Inflammatory macrophage treated with lipopolysaccharide for 1 hour (primary cell): ENCODE measurements at regions not wholly inside any gene's neighbourhood (a gene's known extent, or its start where the extent isn't known, plus 50 kb on each side); places are given as distances from the start of the nearest gene placed in this dataset.

Experiments used
- DNase-seq, 2 donors: peaks; one replicate each; pipeline ENCODE4 v3.0.0-alpha.2; 2020 to 2022

DNA sequence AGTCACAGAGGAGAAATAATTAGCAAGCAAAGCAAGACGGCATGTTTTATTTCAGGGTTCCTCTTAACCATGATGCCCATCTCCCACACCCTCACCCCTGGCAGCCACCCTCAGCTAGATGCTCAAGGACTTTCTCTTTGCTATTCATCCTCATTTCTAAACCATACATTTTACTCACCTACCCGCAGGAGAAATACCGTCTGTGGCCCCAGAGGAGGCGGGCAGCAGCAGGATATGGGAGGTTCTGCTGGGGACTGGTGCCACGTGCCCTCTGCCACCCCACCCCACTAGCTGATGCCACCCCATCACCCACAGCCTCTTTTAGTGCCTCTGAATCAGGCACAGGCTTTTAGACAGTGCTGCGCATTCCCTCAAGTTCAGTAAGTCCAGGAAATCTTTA is 168.7 kb upstream of the ITGB1 start:
- no peak for DNase-seq

DNA sequence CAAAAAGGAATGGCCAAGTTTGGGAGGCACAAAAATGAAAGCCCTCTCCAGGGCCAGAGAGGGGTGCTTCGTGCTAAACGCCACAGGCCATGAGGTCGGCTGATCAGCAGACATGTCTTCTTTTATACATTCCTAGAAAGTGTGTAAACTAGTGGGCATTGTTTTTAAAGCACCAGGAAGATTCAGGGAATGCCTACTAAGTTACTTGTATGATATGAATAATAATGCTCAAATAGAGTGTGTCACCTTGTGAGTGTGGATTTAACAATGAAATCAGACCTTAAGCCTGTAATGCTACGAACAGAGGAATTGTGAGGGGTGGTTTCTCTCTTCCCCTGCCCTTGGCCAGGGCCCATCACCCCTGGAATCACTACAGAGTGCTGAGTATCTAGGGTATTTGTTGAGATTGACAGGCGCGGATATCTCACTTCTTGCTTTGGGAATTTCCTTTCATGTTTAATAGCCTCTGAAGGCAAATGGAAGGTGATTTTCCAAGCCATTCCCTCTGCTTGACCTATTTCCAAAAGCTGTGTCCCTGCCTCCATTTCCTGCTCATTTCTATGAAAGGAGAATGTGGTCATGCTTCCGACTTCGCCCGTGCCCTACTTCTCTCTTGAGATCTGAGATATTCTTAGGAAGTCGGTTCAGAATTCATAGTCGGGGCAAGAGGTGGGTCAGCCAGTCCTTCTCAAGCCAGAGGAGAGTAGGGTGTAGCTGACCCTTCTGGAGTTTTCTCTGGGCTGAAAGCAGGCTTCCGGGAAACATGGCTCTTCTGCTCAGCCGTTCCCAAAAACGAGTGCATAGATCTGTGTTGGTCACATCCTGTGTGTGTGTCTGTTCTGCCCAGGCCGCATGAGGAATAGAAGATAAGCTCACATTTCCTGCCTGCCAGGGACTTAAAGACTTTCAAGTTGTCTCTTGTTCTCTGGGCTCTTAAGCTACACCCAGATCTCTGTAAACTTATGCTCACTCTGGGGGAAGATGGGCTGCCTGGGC is 167.8 kb upstream of the ITGB1 start:
- no peak for DNase-seq

DNA sequence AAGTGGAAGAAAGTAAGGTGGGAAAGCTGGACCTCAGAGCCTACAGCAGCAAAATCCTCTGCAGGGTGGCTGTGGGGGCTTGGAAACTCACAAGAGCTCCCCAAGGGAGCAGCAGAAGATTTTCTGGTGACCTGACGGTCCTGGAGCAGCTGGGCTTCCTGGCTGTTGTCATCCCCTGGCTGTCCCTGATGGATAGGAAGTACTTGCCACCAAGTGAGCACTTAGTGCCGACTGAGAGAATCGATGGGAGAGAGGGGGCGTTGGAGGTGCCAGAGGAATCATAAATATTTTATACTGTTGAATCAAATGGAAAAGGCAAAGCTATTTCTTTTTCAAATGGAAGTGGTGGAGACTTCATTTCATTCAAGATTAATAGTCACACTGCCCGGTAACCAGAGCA is 167.1 kb upstream of the ITGB1 start:
- no peak for DNase-seq

DNA sequence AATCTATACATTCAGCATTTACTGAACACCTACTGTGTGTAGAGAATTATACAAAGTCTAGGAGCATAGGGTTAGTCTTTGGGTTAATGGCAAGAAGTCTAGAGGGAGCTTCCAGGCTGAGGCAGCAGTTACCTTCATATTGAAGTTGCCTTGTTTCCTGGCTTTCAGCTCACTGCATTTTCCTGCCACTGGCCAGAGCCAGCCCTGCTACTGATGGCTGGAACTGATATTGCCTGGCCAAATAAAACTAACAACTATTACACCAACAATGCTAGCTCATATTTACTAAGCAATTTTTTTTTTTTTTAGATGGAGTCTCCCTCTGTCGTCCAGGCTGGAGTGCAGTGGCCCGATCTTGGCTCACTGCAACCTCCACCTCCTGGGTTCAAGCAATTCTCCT is 165.7 kb upstream of the ITGB1 start:
- no peak for DNase-seq

DNA sequence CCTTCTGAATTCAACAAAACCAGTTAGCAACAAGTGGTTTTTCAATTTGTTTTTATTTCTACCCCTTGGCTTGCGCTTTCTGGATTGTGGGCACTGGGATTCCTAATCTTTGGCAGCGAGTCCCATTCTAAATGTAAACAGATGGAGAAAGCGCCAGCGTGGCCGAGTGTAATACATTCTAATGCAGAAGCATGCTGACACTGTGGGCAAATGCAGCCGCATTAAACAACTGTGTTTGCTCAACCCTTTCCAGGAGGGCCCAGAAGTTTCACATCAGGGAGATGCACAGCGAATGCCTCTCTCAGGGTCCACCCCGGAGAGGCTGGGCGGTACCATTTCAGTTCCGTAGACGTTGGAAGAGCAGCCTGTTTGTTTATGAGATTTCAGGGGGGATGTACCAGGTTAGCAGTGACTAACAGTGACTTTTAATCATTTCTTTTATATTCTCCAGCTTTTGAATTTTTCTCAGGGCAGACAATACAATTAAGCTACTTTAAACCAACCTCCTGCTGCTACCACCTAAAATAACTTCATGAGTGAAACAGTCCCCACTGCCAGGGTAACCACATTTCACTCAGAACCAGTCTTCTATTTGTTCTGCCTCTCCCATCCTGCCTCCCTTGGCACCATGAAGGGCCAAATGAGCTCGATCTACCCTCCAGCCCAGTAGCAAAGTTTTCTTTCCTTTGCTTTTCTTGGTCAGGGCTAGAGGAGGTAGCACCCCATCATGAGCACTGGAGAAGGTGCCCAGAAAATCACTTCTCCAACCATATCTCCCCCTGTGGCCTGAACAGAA is 164.2 kb upstream of the ITGB1 start:
- DNase-seq = no peak

DNA sequence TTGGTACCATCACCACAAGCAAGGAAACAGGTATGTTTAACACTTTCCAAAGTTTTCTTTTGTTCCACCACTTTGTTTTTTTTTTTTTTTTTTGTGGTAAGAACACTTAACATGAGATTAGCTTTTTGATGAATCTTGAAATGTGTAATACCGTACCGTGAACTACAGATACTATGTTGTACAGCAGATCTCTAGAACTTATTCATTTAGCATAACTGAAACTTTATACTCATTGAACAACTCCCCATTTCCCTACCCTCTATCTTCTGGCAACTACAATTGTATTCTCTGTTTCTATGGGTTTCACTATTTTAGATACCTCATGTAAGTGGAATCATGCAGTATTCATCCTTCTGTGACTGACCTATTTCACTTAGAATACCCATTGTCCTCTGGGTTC is 162.7 kb upstream of the ITGB1 start:
- no peak for DNase-seq

DNA sequence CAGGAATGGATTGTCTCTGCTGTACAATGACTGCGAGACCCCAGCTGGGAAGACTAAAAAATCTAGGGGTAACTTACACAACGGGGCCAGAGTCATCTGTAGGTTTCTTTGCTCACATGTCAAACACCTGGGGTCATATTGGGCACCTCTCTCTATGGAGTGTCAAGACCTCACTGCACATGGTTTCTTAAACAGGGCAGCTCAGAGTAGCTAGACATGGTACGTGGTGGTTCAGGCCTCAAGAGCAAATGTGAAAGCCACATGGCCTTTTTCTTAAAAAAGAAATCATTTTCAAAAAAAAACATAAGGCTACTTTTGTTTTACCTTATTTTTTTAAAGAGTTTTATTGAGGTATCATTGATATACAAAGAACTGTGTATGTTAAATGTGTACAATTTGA is 162.2 kb upstream of the ITGB1 start:
- DNase-seq = no peak

DNA sequence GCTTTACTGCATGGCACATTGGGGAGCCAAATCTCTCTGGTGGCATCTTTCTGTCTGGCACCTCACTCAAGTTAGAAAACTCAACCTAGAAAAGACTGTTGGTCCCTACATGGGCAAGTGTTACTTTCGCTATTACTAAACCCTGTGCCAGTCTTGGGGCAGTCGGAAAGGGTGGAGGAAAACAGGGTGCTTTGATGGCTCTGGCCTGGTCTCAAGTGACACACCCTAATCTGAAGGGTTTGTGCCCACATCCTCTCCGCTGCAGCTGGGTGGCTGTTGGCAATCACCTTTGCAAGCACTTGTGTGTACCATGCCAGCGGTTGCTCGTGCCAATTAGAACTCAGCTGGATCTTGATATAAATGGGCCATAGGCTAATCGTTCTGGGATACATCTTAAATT is 159.8 kb upstream of the ITGB1 start:
- DNase-seq = no peak

DNA sequence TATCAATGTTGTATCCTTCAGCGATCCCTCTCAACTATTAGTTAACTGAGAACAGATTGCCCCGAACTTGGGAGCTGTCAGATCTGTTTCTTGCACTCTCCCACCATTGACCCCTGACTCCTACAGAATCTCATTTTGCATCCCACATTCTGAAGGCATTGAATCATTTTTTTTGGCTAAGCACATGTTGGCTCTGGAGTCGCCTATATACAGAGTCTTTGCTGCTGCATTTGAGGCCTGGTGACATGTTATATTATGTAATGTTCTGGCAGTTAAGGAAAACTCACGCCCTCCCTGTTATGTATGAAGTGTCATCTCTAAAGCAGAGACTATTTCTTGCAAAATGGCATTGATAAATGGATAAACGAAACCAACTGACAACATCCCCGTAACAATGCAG is 159.2 kb upstream of the ITGB1 start:
- DNase-seq = no peak

DNA sequence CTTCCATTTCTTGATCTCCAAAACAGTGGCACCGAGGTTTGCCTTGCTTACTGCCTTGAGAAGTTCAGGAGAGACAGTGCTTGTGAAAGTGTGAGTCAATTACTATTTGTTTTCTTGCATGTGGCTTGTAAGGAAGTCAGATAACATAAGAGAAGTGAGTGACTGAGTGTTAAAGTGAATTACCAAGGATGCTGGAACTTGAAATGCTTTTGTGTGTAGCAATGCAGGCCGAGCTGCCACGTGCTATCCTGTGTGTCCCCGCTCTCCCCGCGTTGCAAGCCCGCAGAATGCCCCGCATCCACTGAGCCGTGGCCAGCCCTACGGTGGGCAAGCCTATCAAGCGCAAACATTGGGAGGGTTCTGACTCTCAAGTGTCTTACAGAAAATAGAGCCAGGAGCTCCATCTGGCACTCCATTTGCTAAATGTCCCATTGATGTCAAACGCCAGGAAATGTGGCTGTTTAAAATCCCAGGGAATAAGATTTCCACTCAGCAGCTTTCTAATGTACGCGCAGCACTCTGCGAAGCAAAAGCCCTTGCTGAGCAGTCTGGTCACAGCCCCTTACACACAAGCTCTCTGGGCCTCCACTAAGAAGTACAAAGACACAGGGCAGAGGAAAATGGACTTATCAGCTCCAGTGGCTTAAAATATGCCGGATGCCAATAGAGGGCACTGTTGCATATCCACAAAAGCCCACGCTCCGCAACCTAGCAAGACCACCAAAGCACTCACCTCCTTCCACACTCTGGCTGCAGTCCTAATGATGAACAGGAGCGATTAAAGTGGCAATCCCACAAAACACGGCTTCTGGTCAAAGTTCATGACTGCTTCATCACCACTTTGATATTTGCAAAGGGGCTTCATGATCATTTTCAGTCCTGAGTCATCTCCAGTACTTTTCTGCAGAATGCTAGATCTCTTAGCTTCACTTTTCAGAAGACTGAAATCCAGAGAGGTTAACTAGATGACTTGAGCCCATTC is 158.0 kb upstream of the ITGB1 start:
- no peak for DNase-seq

DNA sequence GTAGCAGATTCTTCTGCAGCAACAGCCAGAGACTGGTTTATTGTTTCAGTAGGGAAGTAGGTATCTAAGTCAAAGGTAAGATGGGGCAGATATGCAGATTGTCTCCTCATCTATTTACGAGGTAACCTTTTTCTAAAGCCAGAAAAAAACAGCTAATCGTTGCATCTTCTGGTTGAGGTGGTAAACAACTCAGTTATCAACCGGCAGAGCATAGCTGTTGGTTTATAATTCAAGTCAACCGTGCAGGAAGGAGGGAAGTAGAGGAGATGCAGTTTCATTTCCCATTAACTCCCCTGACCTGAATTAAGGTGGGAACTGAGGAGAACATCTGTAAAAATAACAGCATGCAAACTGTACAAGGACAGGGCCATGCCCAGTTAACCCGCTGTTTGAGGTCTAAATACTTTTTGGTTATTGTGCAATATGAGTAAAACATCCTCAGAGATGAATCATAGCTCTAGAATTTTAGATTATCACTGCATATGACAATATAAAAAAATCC is 156.5 kb upstream of the ITGB1 start:
- no peak for DNase-seq

DNA sequence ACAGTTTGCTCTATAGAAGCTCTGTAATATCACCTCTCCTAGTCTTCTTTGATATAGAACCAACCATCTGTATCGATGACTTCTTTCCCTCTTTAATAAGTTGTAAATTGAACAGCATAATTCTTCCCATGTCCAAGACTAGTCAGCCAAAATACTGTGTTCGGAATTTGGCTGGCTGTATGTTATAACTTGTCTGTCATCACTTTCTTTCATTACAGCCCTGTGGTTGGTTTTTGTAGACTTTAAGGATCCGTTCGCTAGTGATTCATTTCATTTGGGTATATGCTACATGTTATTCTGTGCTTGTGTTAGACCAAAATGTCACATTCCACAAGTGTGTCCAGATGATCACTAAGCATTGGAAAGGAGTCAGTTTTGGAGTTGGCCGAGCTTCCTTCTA is 155.4 kb upstream of the ITGB1 start:
- no peak for DNase-seq

DNA sequence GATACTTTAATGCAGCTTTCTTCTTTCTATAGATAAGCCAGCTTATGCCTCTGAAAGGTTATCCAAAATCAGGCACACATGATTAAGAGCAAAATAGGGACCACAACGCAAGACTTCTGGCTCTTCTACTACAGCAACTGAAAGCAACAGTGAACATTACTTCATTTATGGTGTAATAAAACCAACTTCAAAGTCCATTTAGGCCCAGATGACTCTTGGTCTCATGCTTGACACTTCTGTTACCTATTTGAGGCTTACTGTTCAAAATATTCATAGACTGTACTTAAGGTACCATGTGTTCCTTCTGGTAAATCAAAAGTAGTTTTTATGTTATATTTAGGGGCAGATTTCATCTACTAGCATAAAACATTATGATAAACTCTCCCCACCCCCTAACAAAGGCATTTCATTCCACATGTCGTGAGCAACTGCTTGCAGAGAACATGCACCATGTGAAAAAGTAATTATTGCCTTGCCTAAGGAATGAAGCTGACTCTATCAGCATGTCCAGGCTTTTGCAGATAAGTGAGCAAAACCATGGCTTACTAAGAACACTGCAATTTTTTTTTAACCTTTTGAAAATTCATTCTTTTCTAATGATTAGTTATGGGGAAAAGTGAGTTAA is 154.9 kb upstream of the ITGB1 start:
- no peak for DNase-seq

DNA sequence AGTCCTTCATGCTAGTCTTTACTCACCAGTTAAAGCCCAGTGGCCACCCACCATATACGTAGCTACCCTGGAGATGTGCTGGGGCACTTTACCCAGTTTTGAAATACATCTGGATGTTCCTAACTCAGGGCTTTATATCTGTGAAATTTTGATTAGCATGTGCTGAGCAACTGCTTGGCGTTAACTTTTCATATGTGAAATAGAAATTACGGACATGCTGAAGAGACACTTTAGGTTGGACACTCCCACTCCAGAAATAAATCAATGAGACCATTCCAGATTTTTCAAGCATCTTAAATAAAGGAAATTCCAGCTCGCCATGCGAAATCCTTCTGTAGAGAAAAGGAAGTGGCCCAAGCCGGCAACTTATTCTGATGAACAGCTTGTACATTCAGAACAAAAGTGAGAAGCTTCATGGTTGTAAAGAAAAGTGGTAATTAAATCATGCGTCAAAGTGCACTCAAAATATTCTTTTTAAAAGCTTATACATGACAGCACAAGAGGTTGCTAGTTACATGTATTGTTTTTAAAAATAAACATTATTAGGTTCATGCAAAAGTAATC is 153.5 kb upstream of the ITGB1 start:
- no peak for DNase-seq

DNA sequence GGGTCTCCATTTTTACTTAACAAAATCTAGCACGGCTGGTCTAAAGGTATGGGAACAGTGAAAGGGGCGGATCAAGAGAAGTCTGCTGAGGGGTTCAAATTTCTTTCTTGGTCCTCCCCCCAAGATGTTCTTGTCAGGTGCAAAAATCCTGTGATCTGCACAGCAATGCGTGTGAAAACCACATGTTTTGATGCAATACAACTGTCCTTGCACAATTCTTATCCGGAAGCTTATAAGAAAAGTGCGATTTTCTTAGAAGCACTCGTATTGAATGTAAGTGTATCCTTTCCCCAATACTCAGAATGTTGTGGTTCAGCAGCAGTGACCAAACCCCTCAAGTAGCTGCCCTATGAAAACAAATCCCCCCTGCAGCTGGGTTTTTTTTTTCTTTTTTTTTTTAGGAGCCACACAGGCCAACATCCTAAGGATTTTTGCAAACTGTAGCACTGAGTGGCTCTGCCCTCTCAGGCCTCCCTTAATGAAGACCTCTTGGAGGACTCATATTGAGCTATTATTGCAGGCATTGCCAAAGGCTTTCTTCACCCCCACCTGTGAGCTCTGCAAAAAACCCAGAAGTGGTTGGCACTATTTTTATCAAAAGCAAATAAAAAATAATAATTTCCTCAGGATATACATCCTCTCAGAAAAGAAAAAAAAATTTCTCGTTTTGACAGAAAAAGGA is 151.9 kb upstream of the ITGB1 start:
- DNase-seq = no peak

DNA sequence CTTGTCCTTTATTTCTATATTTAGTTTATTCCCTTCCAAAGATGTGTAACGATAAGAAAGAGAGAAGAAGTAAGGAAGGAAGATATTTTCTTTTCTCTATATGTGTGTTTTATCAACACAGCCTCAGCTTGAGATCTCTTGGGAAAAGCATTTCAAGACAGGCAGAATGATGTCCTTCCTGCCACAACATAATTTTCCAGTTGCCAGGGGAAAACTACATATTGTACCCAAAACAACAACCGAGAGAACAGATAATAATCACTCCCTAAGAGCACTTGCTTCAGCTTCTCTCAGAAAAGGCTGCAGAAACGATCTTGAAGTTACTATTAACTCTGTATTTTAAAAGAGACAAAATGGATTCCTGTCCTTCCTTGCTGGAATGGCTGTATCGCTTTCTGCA is 151.4 kb upstream of the ITGB1 start:
- DNase-seq = no peak

DNA sequence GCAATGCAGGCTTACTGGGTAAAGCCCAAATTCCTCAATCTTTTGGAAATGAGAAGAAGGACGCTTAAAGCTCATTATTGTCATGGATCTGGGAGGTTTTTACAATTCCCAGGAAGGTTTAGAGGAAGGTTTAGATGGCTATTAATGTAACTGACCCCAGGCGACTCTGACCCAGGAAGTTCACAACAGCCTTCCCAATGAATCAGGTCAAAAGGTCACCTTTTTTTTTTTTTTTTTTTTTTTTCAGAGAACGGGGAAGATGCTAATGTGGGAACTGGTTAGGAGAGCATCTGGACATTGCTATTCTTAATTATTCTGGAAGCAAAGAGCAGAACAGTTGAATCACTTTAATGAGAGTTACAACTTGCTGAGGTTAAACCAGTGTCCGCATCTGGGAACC is 149.9 kb upstream of the ITGB1 start:
- no peak for DNase-seq

DNA sequence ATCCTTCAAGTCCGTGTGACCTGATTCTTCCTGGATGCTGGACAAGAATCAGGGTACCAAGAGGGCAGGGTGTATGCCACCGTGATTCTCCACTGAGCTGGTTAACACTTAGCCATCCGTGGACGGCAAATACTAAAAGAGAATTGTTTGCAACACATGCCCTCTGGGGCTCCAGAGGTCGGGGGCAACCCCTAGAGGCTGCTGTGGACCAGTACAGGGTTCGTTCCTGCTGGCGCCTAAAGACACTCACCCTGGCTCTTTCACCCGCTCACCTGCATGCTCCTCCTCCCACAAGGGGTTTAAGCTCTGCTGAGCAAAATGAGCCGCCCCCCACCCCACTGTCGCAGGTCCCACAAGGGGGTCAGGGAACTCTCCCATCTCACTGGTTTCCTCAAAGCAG is 148.7 kb upstream of the ITGB1 start:
- no peak for DNase-seq

DNA sequence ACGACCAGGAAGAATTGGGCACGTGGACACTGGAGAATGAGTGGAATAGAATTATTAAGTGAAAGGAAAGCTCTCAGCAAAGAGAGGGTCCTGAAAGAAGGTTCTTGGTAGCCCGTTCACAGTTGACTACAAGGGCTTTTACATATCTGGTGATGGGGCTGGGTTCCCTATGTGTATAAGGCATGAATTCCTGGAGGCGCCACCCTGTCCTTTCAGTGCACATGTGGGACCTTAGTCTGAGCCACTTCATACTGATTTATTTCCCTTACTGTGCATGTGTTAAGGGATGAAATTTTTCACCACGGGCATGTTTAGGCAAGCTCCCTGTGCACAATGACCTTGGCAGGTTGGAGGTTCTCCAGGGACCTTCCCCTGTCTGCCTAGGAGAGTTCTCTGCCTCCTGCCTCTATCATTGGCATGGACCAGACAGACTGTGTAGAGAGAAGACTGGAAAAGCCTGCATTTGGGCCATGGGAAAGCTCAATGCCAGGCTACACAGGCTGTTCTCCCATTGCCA is 145.9 kb upstream of the ITGB1 start:
- DNase-seq = no peak

DNA sequence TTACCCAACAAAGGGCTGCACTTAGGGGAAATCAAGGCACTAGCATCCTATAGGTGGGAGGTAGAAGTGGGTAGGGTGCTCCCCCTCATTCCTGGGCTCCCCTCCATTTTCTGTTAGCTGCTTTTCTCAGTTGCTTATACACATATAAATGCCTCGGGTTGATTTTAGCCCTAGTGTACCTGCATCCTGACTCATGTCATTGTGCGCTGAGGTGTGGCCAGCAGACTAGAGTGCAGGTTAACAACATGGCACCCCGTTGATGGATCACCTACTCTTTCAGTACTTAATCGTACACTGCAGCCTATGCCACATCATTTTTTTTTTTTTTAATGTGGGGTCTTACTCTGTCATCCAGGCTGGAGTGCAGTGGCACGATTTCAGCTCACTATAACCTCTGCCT is 144.0 kb upstream of the ITGB1 start:
- DNase-seq = no peak

DNA sequence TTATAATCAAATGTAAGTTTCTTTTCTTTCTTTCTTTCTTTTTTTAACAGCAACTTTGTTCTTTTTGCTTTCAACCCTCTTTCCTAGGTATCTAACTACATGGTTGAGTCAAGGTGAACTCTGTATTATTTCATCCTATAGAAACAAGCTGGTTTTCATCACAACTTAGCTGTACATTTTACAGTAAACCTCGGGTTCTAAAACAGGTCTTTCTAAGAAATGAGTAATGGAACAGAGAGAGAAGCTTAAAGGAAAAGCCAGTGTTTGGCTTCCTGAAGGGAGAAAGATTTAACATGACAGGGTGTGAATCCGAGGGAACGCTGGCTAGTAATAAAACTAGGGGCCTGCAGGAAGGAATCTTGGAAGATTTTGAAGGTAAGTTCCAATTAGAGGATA is 143.4 kb upstream of the ITGB1 start:
- no peak for DNase-seq
